H1 (cell line): ENCODE measurements at regions not wholly inside any gene's neighbourhood (a gene's known extent, or its start where the extent isn't known, plus 50 kb on each side); places are given as distances from the start of the nearest gene placed in this dataset.

Experiments used
- ASH2L ChIP-seq: fragments of 200-600, 300-600 bp; sonication (generic); IDR thresholded peaks from one replicate; pipeline ENCODE4 v1.7.1; 2017; ENCODE audit warnings: low read length
- ATF2 ChIP-seq: IDR thresholded peaks from 2 replicates; pipeline ENCODE4 v1.6.1; 2012; ENCODE audit warnings: low read length, inconsistent platforms
- EZH2 ChIP-seq: fragments of 200-600 bp; sonication (generic); IDR thresholded peaks from 2 replicates; pipeline ENCODE4 v1.7.1; 2012; ENCODE audit warnings: low read depth, mild to moderate bottlenecking, moderate library complexity, low read length, inconsistent platforms; ENCODE audit not compliant: severe bottlenecking
- SAP30 ChIP-seq: fragments of 300-600 bp; sonication (generic); IDR thresholded peaks from 2 replicates; pipeline ENCODE4 v1.7.1; 2012; ENCODE audit warnings: low read length, moderate library complexity, mild to moderate bottlenecking, inconsistent platforms; ENCODE audit not compliant: insufficient read depth, insufficient replicate concordance
- SP2 ChIP-seq: IDR thresholded peaks from 2 replicates; pipeline ENCODE4 v1.6.1; 2012; ENCODE audit warnings: mild to moderate bottlenecking, low read length, inconsistent platforms
- SP4 ChIP-seq: IDR thresholded peaks from 2 replicates; pipeline ENCODE4 v1.6.1; 2012; ENCODE audit warnings: low read length, inconsistent platforms
- YY1 ChIP-seq: IDR thresholded peaks from 2 replicates; pipeline ENCODE4 v1.6.1; 2011; ENCODE audit warnings: low read depth, mild to moderate bottlenecking, low read length

- TF ChIP-seq ATF2 (no peak), ASH2L (no peak), SAP30 (no peak), YY1 (no peak), EZH2 (no peak), SP2 (no peak), SP4 (no peak)
These were observed 165.4 kb upstream of the NDST4 start (continued) for GRCh38 chr4:115278830-115279229.
